ENCODE measurements at regions not wholly inside any gene's neighbourhood (a gene's known extent, or its start where the extent isn't known, plus 50 kb on each side); places are given as distances from the start of the nearest gene placed in this dataset.

- TF ChIP-seq AFF4 (CRISPR knock-in tag; IDR thresholded peaks at IDR 0.05; ENCODE audit: borderline replicate concordance) (no peak), CREM (CRISPR knock-in tag; IDR thresholded peaks at IDR 0.05) (no peak), ZNF219 (CRISPR knock-in tag; IDR thresholded peaks at IDR 0.05; ENCODE audit: borderline replicate concordance) (no peak), ZNF396 (CRISPR knock-in tag; IDR thresholded peaks at IDR 0.05; ENCODE audit: borderline replicate concordance) (no peak), ARID4B (CRISPR knock-in tag; IDR thresholded peaks at IDR 0.05; ENCODE audit: borderline replicate concordance) (no peak), ERG (CRISPR knock-in tag; IDR thresholded peaks at IDR 0.05) (no peak)
These were observed 153.5 kb downstream of the ICOS start (continued) for GRCh38 chr2:204090021-204090420.

- no peak overlapping the region for H3K27ac Mint-ChIP-seq
- POLR2A ChIA-PET: no interaction called here
- H3K36me3 Mint-ChIP-seq: no peaks in the 10 kb centered on the region
- H3K27me3 Mint-ChIP-seq (ENCODE audit: low read depth): no peaks in the 10 kb centered on the region
- CTCF ChIA-PET: no interaction called here
- no peaks in the 10 kb centered on the region for H3K9me3 Mint-ChIP-seq
- TF ChIP-seq MYBL2 (CRISPR knock-in tag; IDR thresholded peaks at IDR 0.05) (no peak), ESRRA (CRISPR knock-in tag; IDR thresholded peaks at IDR 0.05; ENCODE audit: borderline replicate concordance) (no peak), GABPB1 (CRISPR knock-in tag; IDR thresholded peaks at IDR 0.05) (no peak)
- H3K4me1 Mint-ChIP-seq: peaks cover 10% of the 10 kb centered on the region
- ATAC-seq (no peak), DNase-seq (ENCODE audit: low spot score) (no peak)
- no peak overlapping the region for H3K4me3 Mint-ChIP-seq
These were observed 168.2 kb downstream of the ICOS start for GRCh38 chr2:204104811-204105210.

- Mint-ChIP-seq H3K4me3 (no peak overlapping the region), H3K36me3 (no peaks in the 10 kb centered on the region), H3K27me3 (ENCODE audit: low read depth) (no peaks in the 10 kb centered on the region), H3K9me3 (no peaks in the 10 kb centered on the region), H3K4me1 (peaks cover 14% of the 10 kb centered on the region), H3K27ac (no peak overlapping the region)
- DNase-seq (ENCODE audit: low spot score): peak; percentile 36
- TF ChIP-seq CTCF (IDR thresholded peaks at IDR 0.05) (peak; percentile 70), TP53 (CRISPR knock-in tag; IDR thresholded peaks at IDR 0.05) (no peak)
- ChIA-PET CTCF (interaction anchor here (0.6 to 2.0 kb wide), 3 partner anchors 54 to 118 kb away, joined by 3 to 5 read pairs (median 3); no protein-coding TSS in a partner anchor), POLR2A (no interaction called here)
- ATAC-seq: peak; percentile 95
These were observed 171.8 kb downstream of the ICOS start for GRCh38 chr2:204108330-204108751.
